GM21737 (cell line): ENCODE measurements at regions not wholly inside any gene's neighbourhood (a gene's known extent, or its start where the extent isn't known, plus 50 kb on each side); places are given as distances from the start of the nearest gene placed in this dataset.

Experiments
- ATAC-seq: cut with Tn5 transposase; IDR thresholded peaks from one replicate; pipeline ENCODE4 v1.9.1; 2021; ENCODE audit warnings: mild to moderate bottlenecking, moderate library complexity; ENCODE audit not compliant: unreplicated experiment

DNA sequence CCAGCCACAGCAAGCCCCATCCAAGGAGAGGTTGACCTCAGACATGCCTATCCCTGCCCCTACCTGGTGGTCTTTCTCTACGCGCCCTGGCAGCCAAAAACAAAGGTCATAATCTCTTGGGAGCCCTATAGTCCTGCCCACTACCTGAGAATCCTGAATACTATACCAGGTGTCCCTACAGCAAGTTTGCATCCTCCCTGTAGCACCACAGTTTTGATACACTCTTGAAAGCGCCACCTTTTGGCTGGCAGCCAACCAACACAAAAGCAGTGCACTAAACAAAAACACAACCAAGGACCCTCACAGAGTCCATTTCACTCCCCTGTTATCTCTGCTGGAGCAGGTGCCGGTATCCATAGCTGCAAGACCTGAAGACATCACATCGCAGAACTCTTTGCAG is 523.8 kb upstream of the CPEB2 start:
- no peak for ATAC-seq

DNA sequence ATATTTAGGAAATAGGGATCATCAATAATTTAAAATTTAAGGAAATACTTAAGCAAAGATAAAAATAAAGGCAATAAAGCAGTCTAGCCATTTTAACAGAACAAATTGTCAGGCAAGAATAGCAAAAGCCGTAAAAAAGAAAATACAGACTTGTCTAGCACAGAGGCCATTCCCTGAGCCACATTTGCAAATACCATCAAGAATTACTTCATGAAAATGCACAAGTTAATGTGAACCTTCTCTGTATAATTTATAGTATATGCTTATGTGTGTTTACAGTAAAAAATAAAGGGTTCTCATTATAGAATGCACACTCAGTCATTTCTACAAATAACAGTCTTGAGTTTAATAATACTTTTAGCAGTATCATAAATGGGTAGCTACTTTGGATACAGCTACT is 505.9 kb upstream of the CPEB2 start:
- no peak for ATAC-seq

DNA sequence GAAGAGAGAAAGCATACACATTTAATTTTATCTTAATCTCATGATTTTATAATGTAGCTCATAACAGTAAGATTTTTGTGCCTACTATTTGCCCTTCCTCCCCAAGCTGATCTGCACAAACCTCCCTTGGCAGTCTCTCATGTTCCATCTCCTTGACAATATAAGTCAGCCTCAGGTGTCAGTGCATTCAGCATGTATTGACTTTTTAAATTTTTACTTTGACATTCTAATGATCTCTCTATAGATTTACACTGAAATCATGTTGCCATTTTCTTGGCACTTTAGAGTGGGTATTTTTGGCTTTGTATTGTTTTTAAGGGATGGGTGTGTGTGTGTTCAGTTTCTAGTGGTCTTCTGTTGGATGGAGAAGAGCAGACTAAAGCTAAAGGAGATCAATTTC is 505.3 kb upstream of the CPEB2 start:
- no peak for ATAC-seq

DNA sequence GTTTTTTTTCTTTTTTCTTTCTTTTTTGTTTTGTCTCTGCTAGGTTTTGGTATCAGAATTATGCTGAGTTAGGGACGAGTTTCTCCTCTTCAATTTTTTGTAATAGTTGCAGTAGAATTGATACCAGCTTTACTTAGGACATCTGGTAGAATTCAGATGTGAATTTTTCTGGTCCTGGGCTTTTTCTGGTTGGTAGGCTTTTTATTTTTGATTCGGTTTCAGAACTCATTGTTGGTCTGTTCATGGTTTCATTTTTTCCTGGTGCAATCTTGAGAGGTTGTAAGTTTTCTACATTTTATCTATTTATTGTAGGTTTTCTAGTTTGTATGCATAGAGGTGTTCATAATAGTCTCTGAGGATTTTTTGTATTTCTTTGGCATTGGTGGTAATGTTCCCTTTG is 498.1 kb upstream of the CPEB2 start:
- no peak for ATAC-seq

DNA sequence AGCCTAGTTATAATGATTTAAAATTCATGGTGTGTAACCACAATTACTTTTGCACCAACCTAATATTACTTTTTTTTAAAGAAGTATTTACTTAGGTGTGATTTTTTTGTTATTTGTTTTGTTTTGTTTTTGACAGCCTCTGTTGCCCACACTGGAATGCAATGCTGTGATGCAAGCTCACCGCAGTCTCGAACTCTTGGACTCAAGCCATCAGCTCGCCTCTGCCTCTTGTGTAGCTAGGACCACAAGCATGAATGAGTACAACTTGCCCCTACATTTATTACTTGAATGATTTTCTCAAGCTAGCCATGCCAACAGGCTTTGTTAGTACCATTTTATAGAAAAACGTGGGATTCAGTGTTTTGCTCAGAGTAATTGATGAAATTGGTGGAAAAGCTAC is 488.8 kb upstream of the CPEB2 start:
- no peak for ATAC-seq

DNA sequence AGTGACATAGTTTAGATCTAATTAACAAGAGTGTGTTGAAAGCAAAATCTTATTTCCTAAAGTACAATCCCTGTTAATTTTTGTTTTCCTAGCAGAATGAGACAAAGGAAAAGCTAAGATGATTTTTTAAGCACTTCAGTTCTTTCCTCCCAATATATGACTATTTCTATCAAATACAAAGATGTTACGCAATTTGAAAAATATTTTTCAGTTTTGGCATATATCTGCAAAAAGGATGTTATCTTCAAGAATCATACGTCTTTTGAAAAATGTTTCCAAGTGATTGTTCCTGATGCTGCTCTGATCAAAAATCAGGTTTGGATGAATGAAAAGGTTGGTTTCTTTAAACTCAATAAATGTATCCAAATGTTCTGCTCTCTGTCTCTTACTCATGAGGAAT is 486.7 kb upstream of the CPEB2 start:
- no peak for ATAC-seq

DNA sequence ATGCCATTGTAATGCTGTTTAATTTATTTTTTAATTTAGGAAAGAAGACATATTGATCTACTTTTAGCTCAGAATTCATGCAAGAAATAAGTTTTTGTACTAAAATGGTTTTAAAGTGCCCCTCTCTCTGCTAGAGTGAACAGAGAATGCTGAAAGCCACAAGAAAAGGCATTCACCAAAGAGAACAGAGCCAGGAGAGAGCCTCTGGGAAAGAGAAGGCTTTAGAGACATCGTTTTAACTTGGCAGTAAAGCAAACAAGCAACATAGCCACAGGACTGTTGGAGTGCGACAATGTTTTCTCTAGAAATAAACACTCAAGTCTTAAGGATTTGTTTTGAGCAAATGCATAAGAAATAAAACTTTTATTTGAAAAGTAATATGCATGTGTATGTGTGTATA is 484.1 kb upstream of the CPEB2 start:
- no peak for ATAC-seq

DNA sequence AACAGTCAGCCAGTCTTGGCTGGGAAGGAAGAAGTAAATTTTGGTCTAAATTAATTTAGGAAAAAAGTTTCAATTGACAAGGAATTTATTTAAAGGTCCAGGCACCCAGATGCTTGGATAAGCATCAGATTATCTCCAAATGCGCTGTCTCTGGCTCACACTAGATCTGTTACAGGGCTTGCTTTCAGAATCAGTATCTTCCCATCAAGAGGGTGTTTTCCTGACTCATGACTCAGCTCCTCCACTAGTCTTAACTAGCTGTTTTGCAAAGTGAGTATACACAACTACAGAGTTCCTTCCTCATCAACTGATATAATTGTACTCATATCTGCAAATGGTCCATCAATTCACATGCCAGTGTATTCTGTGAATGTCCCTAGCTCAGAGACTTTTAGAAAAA is 482.1 kb upstream of the CPEB2 start:
- ATAC-seq, result no peak

DNA sequence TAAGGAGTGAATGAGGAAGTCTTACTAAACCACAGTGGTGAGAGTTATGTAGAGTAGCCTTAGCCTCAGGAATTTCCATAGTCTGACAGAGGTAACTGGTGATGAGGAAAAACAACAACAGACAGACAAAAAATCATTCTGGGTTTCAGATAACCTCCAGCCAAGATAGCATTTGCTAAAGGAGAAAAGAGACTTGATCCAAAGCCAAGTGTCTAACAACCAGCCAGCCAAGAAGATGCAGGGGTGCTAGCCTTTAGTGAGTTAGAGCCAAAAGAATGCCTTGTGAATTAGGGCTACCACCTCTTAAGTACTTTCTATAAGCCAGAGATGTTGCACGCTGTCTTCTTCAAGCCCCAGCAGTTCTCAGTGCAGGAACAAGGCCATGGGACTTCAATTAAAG is 478.0 kb upstream of the CPEB2 start:
- ATAC-seq, result no peak

DNA sequence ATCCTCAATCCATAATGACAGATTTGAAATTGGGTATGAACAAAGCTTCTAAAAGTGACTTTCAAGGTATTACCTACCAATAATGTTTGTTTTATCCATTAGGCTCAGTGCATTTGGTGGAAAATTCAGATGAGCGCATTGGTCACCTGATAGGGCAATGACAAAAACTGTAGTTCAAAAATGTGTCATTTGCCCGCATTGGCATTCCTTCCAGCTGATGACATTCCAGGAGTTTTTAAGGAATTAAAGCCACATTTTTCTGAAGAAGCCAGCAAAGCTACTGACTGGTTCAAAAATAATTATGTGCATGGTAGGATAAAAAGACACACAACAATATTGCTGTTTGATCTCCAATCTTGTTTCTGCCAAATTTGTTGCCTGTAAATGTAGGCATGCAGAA is 473.4 kb upstream of the CPEB2 start:
- no peak for ATAC-seq

DNA sequence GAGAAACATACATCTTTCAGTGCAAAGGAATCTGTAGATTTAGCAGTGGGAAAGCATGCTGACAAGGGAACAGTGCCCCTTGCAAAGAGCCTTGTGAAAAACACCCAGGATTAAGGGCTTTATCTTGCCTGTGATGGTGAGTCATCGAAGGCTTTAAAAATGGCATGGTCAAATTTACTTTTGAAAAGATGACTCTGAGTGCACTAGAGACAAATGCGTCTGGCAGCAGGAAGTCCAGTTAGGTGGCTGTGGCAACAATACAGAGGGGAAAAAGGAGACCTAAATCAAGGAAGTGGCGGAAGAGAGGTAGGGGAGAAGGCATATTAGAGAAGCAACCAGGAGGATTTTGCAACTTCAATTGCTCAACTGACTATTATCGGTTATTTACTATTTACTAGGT is 472.6 kb upstream of the CPEB2 start:
- ATAC-seq, result no peak

DNA sequence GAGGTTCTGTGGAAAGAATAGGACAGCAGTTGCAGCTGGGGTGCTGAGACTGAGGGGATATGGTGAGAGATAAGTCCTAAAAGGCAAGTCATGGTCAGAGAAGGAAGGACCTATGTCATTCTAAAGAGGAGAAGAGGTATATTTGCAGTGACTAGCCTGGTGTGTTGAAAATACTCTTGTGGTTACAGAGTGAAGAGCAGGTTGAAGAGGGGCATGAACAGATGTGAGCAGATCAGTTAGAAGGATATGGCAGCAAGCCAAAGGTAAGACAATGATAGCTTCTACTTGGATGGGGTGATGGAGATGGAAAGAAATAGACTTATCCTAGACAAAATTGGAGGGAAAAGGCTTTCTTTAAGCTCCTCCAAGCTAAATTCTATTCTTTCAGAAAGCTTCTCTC is 469.8 kb upstream of the CPEB2 start:
- ATAC-seq, result no peak

DNA sequence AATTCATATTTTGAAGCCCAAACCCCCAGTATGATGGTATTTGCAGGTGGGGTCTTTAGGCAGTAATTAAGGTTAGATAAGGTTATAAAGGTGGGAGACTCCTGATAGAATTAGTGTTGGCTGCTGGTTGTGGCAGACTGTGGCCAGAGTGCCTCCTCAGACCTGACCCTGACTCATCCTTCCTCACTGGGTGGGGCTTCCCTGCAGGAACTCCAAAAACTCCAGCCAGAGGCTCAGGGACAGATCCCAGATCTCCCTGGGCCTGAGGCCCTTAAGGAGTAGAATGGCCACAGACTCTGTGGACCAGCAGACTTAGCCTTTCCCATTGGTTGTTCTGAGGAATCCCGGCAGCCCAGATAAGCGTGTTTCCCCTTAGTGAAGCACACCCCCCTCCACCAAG is 463.0 kb upstream of the CPEB2 start:
- ATAC-seq, result no peak

DNA sequence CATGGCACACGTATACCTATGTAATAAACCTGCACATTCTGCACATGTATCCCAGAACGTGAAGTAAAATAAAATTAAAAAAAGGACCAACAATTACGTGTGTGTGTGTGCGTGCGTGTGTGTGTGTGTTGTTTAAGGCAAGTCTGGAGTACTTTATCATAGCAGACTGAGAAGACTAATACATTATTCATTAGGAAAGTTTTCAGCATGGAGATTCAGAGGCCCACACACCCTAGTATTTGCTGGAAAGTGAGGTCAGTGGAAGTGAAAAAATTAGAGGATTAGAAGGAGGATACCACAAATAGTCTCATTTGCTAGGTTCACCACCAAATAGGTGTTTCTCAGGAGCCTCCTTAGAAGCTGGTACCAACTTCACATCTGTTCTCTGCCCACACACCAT is 457.1 kb upstream of the CPEB2 start:
- ATAC-seq, result no peak

DNA sequence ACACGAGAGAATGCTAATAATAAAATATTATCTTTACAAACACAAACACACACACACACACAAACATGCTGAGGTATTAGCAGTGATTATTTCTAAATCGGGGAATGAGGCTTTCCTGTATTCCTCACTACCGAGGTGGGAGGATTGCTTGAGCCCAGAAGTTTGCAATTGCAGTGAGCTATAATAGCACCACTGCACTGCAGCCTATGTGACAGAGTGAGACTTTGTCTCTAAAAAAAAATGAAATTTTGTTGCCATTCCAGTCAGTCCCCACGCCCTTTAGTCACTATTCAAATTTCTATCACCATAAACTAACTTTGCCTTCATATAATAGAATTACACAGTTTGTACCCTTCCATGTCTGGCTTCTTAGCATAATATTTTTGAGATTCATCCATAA is 456.5 kb upstream of the CPEB2 start:
- ATAC-seq, result no peak

DNA sequence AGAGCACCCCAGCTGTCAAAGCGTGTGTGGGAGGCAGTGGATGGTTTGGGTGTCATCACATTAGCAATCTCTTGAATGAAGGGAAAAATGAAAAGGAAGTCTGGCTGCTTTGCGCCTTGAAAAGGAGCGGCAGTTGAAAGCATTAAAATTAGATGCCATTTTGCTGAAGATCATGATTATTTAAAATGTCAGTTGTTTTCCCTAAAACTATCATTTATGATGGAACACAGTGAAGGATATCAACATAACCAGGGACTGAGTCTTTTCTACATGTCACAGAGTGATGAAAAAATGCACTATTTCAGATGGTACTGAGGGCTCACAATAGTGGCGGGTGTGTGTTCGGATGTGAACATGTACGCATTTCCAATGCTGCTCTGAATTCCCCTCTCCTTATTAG is 450.2 kb upstream of the CPEB2 start:
- no peak for ATAC-seq

DNA sequence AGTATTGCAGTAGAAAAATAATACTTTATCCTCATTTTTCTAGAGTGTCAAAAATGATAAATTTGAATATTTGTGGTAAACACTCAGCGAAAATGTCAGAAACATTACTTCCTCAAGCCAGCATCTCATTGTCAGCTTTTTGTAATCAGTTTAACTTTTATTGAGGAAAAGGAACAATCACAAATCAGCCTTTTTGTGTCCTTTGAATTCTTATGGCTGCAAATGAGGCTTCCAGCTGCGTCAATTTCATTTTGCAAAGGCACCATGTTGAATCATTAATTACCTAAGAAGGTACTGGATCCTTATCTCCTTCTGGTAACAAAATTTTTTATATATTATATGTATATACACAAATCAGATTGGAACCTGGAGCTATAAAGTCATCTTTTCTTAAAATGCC is 442.6 kb upstream of the CPEB2 start:
- no peak for ATAC-seq

DNA sequence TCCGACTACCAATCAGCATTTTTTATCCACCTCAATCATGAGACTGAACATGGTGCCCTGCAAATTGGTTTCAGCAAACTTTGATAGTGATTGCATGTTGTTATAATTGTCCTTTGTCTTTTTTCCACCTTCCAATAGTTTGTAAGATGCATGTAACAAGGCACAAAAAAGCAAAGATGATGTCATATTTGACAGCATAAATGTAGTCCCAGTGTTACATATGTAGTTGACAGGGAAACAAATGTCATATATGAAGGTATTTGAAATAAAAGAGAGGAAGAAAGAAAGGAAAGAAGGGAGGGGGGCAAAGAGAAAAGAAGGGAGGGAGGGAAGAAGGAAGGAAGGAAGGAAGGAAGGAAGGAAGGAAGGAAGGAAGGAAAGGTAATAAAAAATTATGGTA is 441.7 kb upstream of the CPEB2 start:
- ATAC-seq, result no peak

DNA sequence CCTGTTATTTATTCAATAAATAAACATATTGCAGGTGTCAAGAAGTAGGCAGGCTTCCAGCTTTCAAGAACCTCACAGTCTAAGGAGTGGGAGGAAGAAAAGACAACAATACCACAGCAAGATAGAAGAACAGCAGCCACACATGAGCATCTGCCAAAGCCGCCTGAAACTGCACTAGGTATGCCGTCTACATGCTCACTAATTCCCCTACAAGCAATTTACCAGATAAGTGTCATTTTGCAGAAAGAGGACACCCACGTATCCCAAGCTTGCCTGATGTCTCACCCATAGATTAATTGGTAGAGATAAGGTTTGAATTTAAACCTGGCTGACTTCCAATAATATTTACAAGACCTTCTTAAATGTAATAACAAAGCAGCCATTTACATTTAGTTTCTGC is 439.4 kb upstream of the CPEB2 start:
- ATAC-seq, result no peak

DNA sequence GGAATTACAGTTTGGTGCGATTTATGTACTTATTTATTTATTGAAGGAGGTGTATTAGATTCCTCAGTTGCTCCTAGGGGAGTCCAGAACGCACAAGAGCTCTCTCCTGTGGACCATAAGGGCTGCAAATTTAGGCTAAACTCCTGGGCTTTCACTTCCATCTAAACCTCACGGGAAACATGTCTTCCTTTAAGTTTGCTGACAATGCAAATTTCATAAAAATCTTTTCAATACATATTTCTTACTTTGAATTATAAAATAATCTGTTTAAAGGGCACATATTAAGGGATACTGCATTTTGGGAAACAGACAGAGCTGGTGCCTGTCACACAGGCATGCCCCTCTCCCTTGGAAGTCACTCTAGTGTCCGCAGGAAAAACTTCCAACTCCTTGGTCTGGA is 438.0 kb upstream of the CPEB2 start:
- no peak for ATAC-seq

DNA sequence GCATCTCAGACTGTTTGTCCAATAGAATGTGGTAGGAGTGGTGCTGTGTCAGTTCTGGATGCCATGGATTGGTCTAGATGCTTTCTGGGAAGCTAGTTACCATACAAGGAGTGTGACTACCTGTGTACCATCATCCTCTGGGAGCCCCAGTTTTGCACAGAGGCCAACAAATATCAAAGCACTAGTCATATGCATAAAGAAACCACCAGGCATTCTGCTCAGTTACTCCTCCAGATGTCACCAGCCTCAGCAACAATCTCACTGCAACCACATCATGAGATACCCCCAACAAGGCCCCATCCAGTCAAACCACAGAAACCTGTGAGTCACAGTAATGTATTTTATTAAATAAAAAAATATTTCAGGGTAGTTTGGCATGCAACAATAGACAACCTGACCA is 435.8 kb upstream of the CPEB2 start:
- ATAC-seq, result no peak

DNA sequence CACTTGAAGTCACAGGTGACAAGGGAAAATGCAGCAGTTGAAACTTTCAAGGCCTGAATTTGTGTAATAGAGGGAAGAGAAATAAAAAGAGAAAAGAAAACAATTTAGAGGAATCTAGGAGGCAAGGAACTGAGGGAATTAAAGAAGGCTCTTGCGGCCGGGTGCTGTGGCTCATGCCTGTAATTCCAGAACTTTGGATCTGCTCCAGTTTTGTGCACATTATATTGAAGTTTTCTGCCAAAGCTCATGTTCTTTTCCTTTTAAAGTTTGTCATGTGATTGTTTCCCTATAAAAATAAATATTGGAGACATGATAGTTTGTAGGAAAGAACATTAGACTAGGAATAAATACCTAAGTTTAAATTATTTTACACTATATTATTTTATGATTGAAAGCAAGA is 433.9 kb upstream of the CPEB2 start:
- no peak for ATAC-seq

DNA sequence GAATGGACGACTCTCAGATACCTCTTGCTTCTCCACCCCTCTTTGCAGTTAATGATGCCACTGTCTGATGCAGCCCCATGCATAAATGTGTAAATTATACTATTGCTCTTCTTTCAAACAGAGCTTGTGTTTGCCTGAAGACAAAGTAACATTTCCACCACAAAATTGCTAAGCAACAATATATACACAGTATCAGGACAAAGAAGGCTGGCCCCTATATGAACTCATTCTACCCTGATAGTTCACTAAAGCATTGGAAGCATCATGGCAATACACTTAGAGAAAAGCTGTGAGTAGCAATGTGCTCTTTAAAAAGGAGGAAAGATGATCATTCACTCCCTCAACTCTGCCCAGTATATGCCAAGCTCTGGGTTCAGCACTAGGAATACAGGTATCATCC is 427.0 kb upstream of the CPEB2 start:
- ATAC-seq, result no peak

DNA sequence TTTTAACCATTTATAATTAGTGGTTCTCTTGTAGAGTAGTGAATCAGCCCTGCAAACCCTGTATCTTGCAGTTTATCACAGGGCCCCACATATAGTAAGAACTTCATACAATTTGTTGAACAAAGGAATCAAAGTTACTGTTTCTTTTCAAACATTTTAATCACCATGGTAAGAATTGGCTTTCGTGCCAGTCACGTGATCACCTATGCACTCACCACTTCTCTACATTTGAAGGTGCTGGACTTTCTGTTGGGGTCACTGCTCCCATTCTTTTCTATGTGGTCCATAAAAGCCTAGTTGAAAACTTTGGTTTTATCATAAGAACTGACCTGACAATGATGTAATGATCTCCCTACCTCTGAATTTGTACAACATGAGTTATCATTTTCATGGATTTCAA is 426.4 kb upstream of the CPEB2 start:
- ATAC-seq, result no peak
